HG03175 (cell line): ENCODE measurements at regions not wholly inside any gene's neighbourhood (a gene's known extent, or its start where the extent isn't known, plus 50 kb on each side); places are given as distances from the start of the nearest gene placed in this dataset.
A peak's percentile ranks its signal among the peaks of the same experiment; 100 is the strongest.
"Not testable (repeated sequence)": the region's sequence is repeated elsewhere in the genome, so short reads cannot be mapped to it uniquely, and the experiment has no call there.

ENCODE experiments used
- ATAC-seq: cut with Tn5 transposase; IDR thresholded peaks from one replicate; pipeline ENCODE4 v1.9.1; 2021; ENCODE audit warnings: mild to moderate bottlenecking, moderate library complexity; ENCODE audit not compliant: unreplicated experiment

GRCh38 chr15:35211240-35211902, 126.3 kb upstream of the NANOGP8 start:
- ATAC-seq = no peak

- no peak for ATAC-seq
These were observed 125.3 kb upstream of the NANOGP8 start for GRCh38 chr15:35210370-35210769.

- ATAC-seq = no peak
These were observed 124.7 kb upstream of the NANOGP8 start for GRCh38 chr15:35209838-35210237.

- ATAC-seq = no peak
These were observed 123.3 kb upstream of the NANOGP8 start for GRCh38 chr15:35208353-35208752.

- no peak for ATAC-seq
These were observed 121.1 kb upstream of the NANOGP8 start for GRCh38 chr15:35206060-35206675.

- ATAC-seq = no peak
These were observed 113.1 kb upstream of the NANOGP8 start for GRCh38 chr15:35198197-35198596.

- ATAC-seq = no peak
These were observed 112.7 kb upstream of the NANOGP8 start for GRCh38 chr15:35197754-35198153.

- ATAC-seq = no peak
These were observed 112.2 kb upstream of the NANOGP8 start for GRCh38 chr15:35197306-35197705.

GRCh38 chr15:35196273-35196672, 111.2 kb upstream of the NANOGP8 start:
- ATAC-seq = no peak

- no peak for ATAC-seq
These were observed 110.6 kb upstream of the NANOGP8 start for GRCh38 chr15:35195649-35196048.

GRCh38 chr15:35195031-35195430, 109.9 kb upstream of the NANOGP8 start:
- no peak for ATAC-seq

GRCh38 chr15:35194296-35194695, 109.2 kb upstream of the NANOGP8 start:
- ATAC-seq = no peak

GRCh38 chr15:35191783-35192182, 106.7 kb upstream of the NANOGP8 start:
- no peak for ATAC-seq

- no peak for ATAC-seq
These were observed 101.3 kb upstream of the NANOGP8 start for GRCh38 chr15:35186346-35186745.

- no peak for ATAC-seq
These were observed 99.6 kb upstream of the NANOGP8 start for GRCh38 chr15:35184646-35185045.

- peak; percentile 85 for ATAC-seq
These were observed 97.9 kb upstream of the NANOGP8 start for GRCh38 chr15:35182841-35183479.

GRCh38 chr15:35181538-35181937, 96.4 kb upstream of the NANOGP8 start:
- ATAC-seq = peak; percentile 63

- no peak for ATAC-seq
These were observed 94.6 kb upstream of the NANOGP8 start for GRCh38 chr15:35179739-35180138.

- not testable (repeated sequence) for ATAC-seq
These were observed 93.1 kb upstream of the NANOGP8 start for GRCh38 chr15:35178186-35178585.

- ATAC-seq = no peak
These were observed 89.9 kb upstream of the NANOGP8 start for GRCh38 chr15:35174948-35175347.

- no peak for ATAC-seq
These were observed 88.5 kb upstream of the NANOGP8 start for GRCh38 chr15:35173444-35174118.

- ATAC-seq = no peak
These were observed 85.1 kb upstream of the NANOGP8 start for GRCh38 chr15:35170207-35170606.
